B cell (primary cell): ENCODE measurements at regions not wholly inside any gene's neighbourhood (a gene's known extent, or its start where the extent isn't known, plus 50 kb on each side); places are given as distances from the start of the nearest gene placed in this dataset.

ENCODE experiments used
- CTCF ChIP-seq: fragments of 200-600 bp; IDR thresholded peaks from one replicate; pipeline ENCODE4 v1.8.0; 2022; ENCODE audit warnings: antibody characterized with exemption, mild to moderate bottlenecking
- EZH2 ChIP-seq: IDR thresholded peaks from 2 replicates; pipeline ENCODE4 v1.6.1; 2012; ENCODE audit warnings: borderline replicate concordance, low read depth, mild to moderate bottlenecking, moderate library complexity, low read length; ENCODE audit not compliant: insufficient read depth, poor library complexity, severe bottlenecking

GRCh38 chr4:23959396-23960148 lies 69.7 kb upstream of the PPARGC1A start:
- TF ChIP-seq CTCF: no peak
- no peak for TF ChIP-seq EZH2
